ENCODE measurements at regions not wholly inside any gene's neighbourhood (a gene's known extent, or its start where the extent isn't known, plus 50 kb on each side); places are given as distances from the start of the nearest gene placed in this dataset.

- Histone ChIP-seq H3K4me1 (ENCODE audit: insufficient read depth, low read length) (no peaks in the 10 kb centered on the region), H3K4ac (ENCODE audit: low read depth, low read length) (no peak overlapping the region), H4K91ac (ENCODE audit: insufficient read length, low read depth, low read length) (no peak overlapping the region), H3K27ac (ENCODE audit: insufficient read length, low read depth, low read length) (no peak overlapping the region), H2BK120ac (ENCODE audit: low read depth, low read length, poor library complexity, severe bottlenecking) (no peak overlapping the region), H3K14ac (ENCODE audit: insufficient read depth, low read length) (no peak overlapping the region), H4K8ac (replicated peaks; ENCODE audit: insufficient read length, low read depth, low read length) (no peak overlapping the region), H3K9me3 (ENCODE audit: control insufficient read depth, low read depth, low read length) (no peaks in the 10 kb centered on the region), H2BK12ac (ENCODE audit: insufficient read length, low read depth, low read length) (no peak overlapping the region), H2BK15ac (ENCODE audit: low read depth, low read length) (no peak overlapping the region), H2AK5ac (ENCODE audit: insufficient read length, low read length) (no peak overlapping the region), H3K79me2 (ENCODE audit: insufficient read depth, low read length) (no peaks in the 10 kb centered on the region), H4K5ac (ENCODE audit: insufficient read length, low read depth, low read length) (no peak overlapping the region), H4K20me1 (ENCODE audit: control insufficient read depth, insufficient read depth, insufficient read length) (no peaks in the 10 kb centered on the region), H3K18ac (ENCODE audit: insufficient read length, low read depth, low read length) (no peak overlapping the region), H2AFZ (ENCODE audit: low read length) (no peak overlapping the region), H3K4me2 (ENCODE audit: insufficient read depth, insufficient read length, low read length) (no peak overlapping the region), H3K56ac (ENCODE audit: insufficient read length, low read depth, low read length) (no peak overlapping the region), H3K79me1 (ENCODE audit: insufficient read depth, low read depth, low read length, poor library complexity, severe bottlenecking) (no peaks in the 10 kb centered on the region), H3K9ac (ENCODE audit: extremely low read depth, insufficient read length, low read length) (no peak overlapping the region), H2BK20ac (ENCODE audit: low read depth, low read length, poor library complexity, severe bottlenecking) (no peak overlapping the region), H3K23me2 (ENCODE audit: insufficient read length, low read depth, low read length, poor library complexity, severe bottlenecking) (no peaks in the 10 kb centered on the region), H3K23ac (ENCODE audit: insufficient read length, low read depth, low read length) (no peak overlapping the region), H2BK5ac (ENCODE audit: insufficient read length, low read length) (no peak overlapping the region), H3T11ph (ENCODE audit: low read length) (no peak overlapping the region), H3K27me3 (ENCODE audit: insufficient read depth, low read length) (no peaks in the 10 kb centered on the region)
- peaks cover 11 to 14% of the 10 kb centered on the region in 2 experiments; a peak in 4 of 5 replicates for H3K9me3 Mint-ChIP-seq
- WGBS (ENCODE audit: extremely low coverage, insufficient read length, low lambda C conversion rate) = no CpG with 5 or more reads among the region's 1 CpG
- TF ChIP-seq, protein P1, sequence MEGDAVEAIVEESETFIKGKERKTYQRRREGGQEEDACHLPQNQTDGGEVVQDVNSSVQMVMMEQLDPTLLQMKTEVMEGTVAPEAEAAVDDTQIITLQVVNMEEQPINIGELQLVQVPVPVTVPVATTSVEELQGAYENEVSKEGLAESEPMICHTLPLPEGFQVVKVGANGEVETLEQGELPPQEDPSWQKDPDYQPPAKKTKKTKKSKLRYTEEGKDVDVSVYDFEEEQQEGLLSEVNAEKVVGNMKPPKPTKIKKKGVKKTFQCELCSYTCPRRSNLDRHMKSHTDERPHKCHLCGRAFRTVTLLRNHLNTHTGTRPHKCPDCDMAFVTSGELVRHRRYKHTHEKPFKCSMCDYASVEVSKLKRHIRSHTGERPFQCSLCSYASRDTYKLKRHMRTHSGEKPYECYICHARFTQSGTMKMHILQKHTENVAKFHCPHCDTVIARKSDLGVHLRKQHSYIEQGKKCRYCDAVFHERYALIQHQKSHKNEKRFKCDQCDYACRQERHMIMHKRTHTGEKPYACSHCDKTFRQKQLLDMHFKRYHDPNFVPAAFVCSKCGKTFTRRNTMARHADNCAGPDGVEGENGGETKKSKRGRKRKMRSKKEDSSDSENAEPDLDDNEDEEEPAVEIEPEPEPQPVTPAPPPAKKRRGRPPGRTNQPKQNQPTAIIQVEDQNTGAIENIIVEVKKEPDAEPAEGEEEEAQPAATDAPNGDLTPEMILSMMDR (conservative IDR thresholded peaks at IDR 0.05) = no peak
- H3K27ac Mint-ChIP-seq = no peak overlapping the region; a peak in 2 of 7 replicates
- peaks cover 0 to 13% (median 8%) of the 10 kb centered on the region in 3 experiments; a peak in 4 of 7 replicates for H3K36me3 Mint-ChIP-seq (ENCODE audit: insufficient read depth in 1 of 3, low read depth in 3 of 3)
- no peak for DNase-seq
- H3K27me3 Mint-ChIP-seq (ENCODE audit: low read depth) = no peaks in the 10 kb centered on the region; the same call in 1 of the 2 replicates
- H3K4me3 Mint-ChIP-seq = no peak overlapping the region
- H3K4me1 Mint-ChIP-seq = peaks cover 6% of the 10 kb centered on the region in 2 experiments
These were observed 861.8 kb downstream of the SQOR start for GRCh38 chr15:46496491-46497115.

Data from H9 (cell line).